ENCODE measurements at regions not wholly inside any gene's neighbourhood (a gene's known extent, or its start where the extent isn't known, plus 50 kb on each side); places are given as distances from the start of the nearest gene placed in this dataset.

- TF ChIP-seq CTCF (IDR thresholded peaks at IDR 0.05), result no peak
- no peak for TF ChIP-seq POLR2A (IDR thresholded peaks at IDR 0.05)
These were observed 256.0 kb downstream of the DHX15 start for GRCh38 chr4:24328310-24328709.
